HepG2 (cell line): ENCODE measurements at regions not wholly inside any gene's neighbourhood (a gene's known extent, or its start where the extent isn't known, plus 50 kb on each side); places are given as distances from the start of the nearest gene placed in this dataset.

Source experiments
- ATAC-seq: fragments of 200-7000 bp; cut with Tn5 transposase; 3 replicates; pipeline ENCODE4 v1.9.1; 2020; ENCODE audit warnings: mild to moderate bottlenecking, moderate library complexity
- BruUV-seq: library from RNA; stranded (reverse); fragments of 400-500 nt; replicated peaks from 2 replicates; lab custom pipeline; 2021; lab: Mats Ljungman, UMichigan
- CTCF ChIA-PET: fragments of 300-600 bp; formaldehyde crosslinking; extraction: SDS; loops from one replicate; lab custom pipeline; 2021; ENCODE audit warnings: low total read pairs, inconsistent platforms, low intra/inter-chr PET ratio; lab: Yijun Ruan, JAX
- POLR2A ChIA-PET: fragments of 350-600 bp; sonication (Branson Sonifier 250); formaldehyde crosslinking; loops from one replicate; lab custom pipeline; 2020; ENCODE audit warnings: antibody characterized with exemption, inconsistent platforms; lab: Yijun Ruan, JAX
- DNase-seq: peaks from one replicate; pipeline ENCODE4 v3.0.0-alpha.2; 2015; ENCODE audit warnings: low spot score
- FAIRE-seq: peaks from 3 replicates; lab custom pipeline; 2011; peaks lifted over from hg19 to GRCh38; lab: Jason Lieb, UNC
- H2AFZ ChIP-seq: one replicate; pipeline ENCODE4 v1.6.1; 2011; ENCODE audit warnings: low read length, inconsistent platforms
- H3K27ac ChIP-seq: fragments of 300-600 bp; 3 replicates; pipeline ENCODE4 v1.8.0; 2011; ENCODE audit warnings: mixed run types, mild to moderate bottlenecking, mixed read lengths, low read length, inconsistent platforms; ENCODE audit not compliant: insufficient read depth; ENCODE audit errors: extremely low read length
- H3K27me3 ChIP-seq, 2 experiments: fragments of 200-600 bp in 1 of 2; 2 replicates in 1 of 2; 3 replicates in 1 of 2; pipeline versions ENCODE4 v1.6.0 to v1.8.0; 2011; ENCODE audit warnings: low read length in 2 of 2, mild to moderate bottlenecking in 2 of 2, moderate library complexity in 2 of 2, inconsistent platforms in 1 of 2; ENCODE audit not compliant: insufficient read depth in 2 of 2, control insufficient read depth in 1 of 2
- H3K36me3 ChIP-seq, 2 experiments: fragments of 200-600 bp in 1 of 2; replicated peaks in 1 of 2; 2 replicates in 1 of 2; 3 replicates in 1 of 2; pipeline versions ENCODE4 v1.5.1 to v1.8.0; 2011; ENCODE audit warnings: low read length in 2 of 2, inconsistent platforms in 1 of 2; ENCODE audit not compliant: insufficient read depth in 2 of 2, control insufficient read depth in 1 of 2
- H3K4me1 ChIP-seq: 2 replicates; pipeline ENCODE4 v1.5.1; 2012; ENCODE audit warnings: low read length, inconsistent platforms; ENCODE audit not compliant: insufficient read depth
- H3K4me2 ChIP-seq: 2 replicates; pipeline ENCODE4 v1.6.0; 2011; ENCODE audit warnings: low read depth, low read length, inconsistent platforms
- H3K4me3 ChIP-seq, 3 experiments: fragments of 200-600 bp in 1 of 3; sonication (generic), shearing (Covaris generic) in 1 of 3; replicated peaks in 1 of 3; 2 replicates each; pipeline ENCODE4 v1.5.1; 2011 to 2016; ENCODE audit warnings: low read length in 3 of 3, inconsistent platforms in 2 of 3, low read depth in 2 of 3, mild to moderate bottlenecking in 2 of 3, control low read depth in 1 of 3, mixed read lengths in 1 of 3; ENCODE audit not compliant: insufficient read depth in 1 of 3
- H3K79me2 ChIP-seq: one replicate; pipeline ENCODE4 v1.6.1; 2011; ENCODE audit warnings: low read length, inconsistent platforms; ENCODE audit not compliant: insufficient read depth
- H3K9ac ChIP-seq: 2 replicates; pipeline ENCODE4 v1.6.0; 2011; ENCODE audit warnings: mild to moderate bottlenecking, low read depth, low read length, inconsistent platforms; ENCODE audit not compliant: insufficient read depth
- H3K9me3 ChIP-seq: 2 replicates; pipeline ENCODE4 v1.5.1; 2012; ENCODE audit warnings: mild to moderate bottlenecking, low read length
- H4K20me1 ChIP-seq: 2 replicates; pipeline ENCODE4 v1.6.0; 2011; ENCODE audit warnings: inconsistent platforms, mild to moderate bottlenecking, low read length, moderate library complexity; ENCODE audit not compliant: insufficient read depth
- EED ChIP-seq: sonication (generic); formaldehyde crosslinking; IDR thresholded peaks from 2 replicates; pipeline ENCODE4 v1.5.0; 2020; ENCODE audit warnings: mild to moderate bottlenecking, missing genetic modification reagents
- FOXA1 ChIP-seq, 2 experiments: fragments of 450-650 bp in 1 of 2; sonication (generic) in 1 of 2; formaldehyde crosslinking in 1 of 2; IDR thresholded peaks; 2 replicates each; pipeline versions ENCODE4 v1.4.0 to v1.6.1; 2016 to 2020; ENCODE audit warnings: missing genetic modification reagents in 1 of 2
- GMEB1 ChIP-seq: sonication (generic); formaldehyde crosslinking; IDR thresholded peaks from 2 replicates; pipeline ENCODE4 v1.5.1; 2020; ENCODE audit warnings: missing genetic modification reagents, mild to moderate bottlenecking, borderline replicate concordance
- NCOA1 ChIP-seq: sonication (generic); formaldehyde crosslinking; IDR thresholded peaks from 2 replicates; pipeline ENCODE4 v1.9.0; 2021; ENCODE audit warnings: missing genetic modification reagents
- NFYC ChIP-seq: IDR thresholded peaks from 2 replicates; pipeline ENCODE4 v1.6.1; 2016; ENCODE audit warnings: missing genetic modification reagents, missing compliant biosample characterization
- ZFP36L2 ChIP-seq: sonication (generic); formaldehyde crosslinking; IDR thresholded peaks from 2 replicates; pipeline ENCODE4 v1.4.0; 2020; ENCODE audit warnings: missing genetic modification reagents
- ZIK1 ChIP-seq: sonication (generic); formaldehyde crosslinking; IDR thresholded peaks from 2 replicates; pipeline ENCODE4 v1.5.0; 2020; ENCODE audit warnings: mild to moderate bottlenecking, low read depth, missing genetic modification reagents, borderline replicate concordance
- ZNF10 ChIP-seq: sonication (generic); formaldehyde crosslinking; IDR thresholded peaks from 2 replicates; pipeline ENCODE4 v1.4.0; 2020; ENCODE audit warnings: mild to moderate bottlenecking, low read depth, missing genetic modification reagents, borderline replicate concordance
- ZNF12 ChIP-seq: sonication (generic); formaldehyde crosslinking; IDR thresholded peaks from 2 replicates; pipeline ENCODE4 v1.5.0; 2020; ENCODE audit warnings: missing genetic modification reagents
- ZNF557 ChIP-seq: sonication (generic); formaldehyde crosslinking; IDR thresholded peaks from 2 replicates; pipeline ENCODE4 v1.4.0; 2020; ENCODE audit warnings: missing genetic modification reagents
- ZNF768 ChIP-seq: sonication (generic); formaldehyde crosslinking; IDR thresholded peaks from 2 replicates; pipeline ENCODE4 v1.4.0; 2020; ENCODE audit warnings: missing genetic modification reagents
- WGBS: methylation state at CpG from one replicate; pipeline ENCODE4 v1.1.6; 2017; ENCODE audit warnings: low lambda C conversion rate; 5-methylcytosine and 5-hydroxymethylcytosine counted together
- in situ Hi-C: cut with HindIII; loops from 2 replicates; pipeline ENCODE4 v1.10.0; 2017; ENCODE audit warnings: low pct_unique_long_range_greater_than_20kb; ENCODE audit not compliant: extremely low pct_ligation_motif_present
- intact Hi-C: fragments of 100-400 bp; cut with micrococcal nuclease; formaldehyde crosslinking; loops from one replicate; pipeline ENCODE4 v1.10.0; 2022; ENCODE audit not compliant: unreplicated experiment
- TF ChIP-seq, protein P1 (sequence below): sonication (generic); formaldehyde crosslinking; IDR thresholded peaks from 2 replicates; pipeline ENCODE4 v1.4.0; 2020; ENCODE audit warnings: low read depth, missing genetic modification reagents
- TF ChIP-seq, protein P2 (sequence below): fragments of 450-650 bp; IDR thresholded peaks from 2 replicates; pipeline ENCODE4 v1.6.1; 2017; ENCODE audit warnings: mild to moderate bottlenecking

DNA sequence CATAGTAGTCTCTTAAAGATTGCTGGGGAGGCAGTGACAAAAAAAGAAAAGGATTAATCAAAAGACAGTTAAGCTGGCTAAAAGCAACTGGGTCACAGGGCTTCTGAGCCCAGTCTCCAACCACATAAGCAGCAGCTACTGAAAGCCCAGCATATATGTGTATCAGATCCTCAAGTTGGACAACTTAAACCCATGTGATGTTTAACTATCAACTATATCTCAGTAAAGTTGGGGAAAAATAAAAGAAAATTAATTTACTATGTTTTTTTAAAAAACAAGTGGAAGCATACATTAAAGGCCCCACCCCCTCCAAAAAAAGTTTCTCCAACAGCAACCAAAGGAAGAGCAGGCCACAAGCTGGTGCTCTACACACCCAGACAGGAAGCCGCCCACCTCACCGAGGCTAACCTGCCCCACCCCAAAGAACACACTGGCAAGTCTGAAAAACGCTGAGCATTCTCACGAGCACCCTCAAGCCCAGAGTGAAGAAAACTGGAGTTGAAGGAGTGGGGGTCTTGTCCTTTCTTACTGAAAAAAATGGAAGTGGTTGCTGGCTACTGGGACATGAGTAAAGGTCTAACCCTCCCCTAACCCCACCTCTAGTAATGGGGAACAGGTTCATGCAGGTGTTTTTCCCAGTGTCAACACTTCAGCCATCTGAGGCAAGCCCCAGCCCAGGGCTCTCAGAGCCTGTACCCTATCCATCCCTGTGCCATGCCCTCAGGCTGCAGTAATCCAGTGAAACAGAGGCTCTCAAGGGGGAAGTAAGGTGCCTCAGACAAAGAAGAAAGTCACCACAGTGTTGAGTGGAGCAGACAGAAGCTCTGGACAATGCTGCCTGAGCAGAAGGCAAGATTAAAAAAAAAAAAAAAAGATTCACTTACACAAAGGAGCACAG is 106.3 kb downstream of the GYPC start:
- Histone ChIP-seq H3K27ac (no peak overlapping the region), H3K36me3 (no peaks in the 10 kb centered on the region), H3K4me1 (no peaks in the 10 kb centered on the region), H2AFZ (no peak overlapping the region), H3K4me2 (no peak overlapping the region), H3K79me2 (no peaks in the 10 kb centered on the region), H3K4me3 (no peak overlapping the region), H3K9me3 (no peaks in the 10 kb centered on the region), H3K27me3 (peaks cover 0 to 14% of the 10 kb centered on the region in 2 experiments; a peak in 2 of 5 replicates), H4K20me1 (no peaks in the 10 kb centered on the region), H3K9ac (no peak overlapping the region)
- POLR2A ChIA-PET, result no interaction called here
- intact Hi-C loops (no loop called here), in situ Hi-C loops (loop anchor here (25.0 kb wide), 1 partner anchor 1000 kb away; no protein-coding TSS in a partner anchor)
- CTCF ChIA-PET, result no interaction called here
- FAIRE-seq, result no peak
- no peak for DNase-seq
- ATAC-seq, result no peak
- WGBS, result 7% methylated on average over 4 of the region's 4 CpGs
- TF ChIP-seq NFYC (CRISPR knock-in tag), result no peak
- TF ChIP-seq GMEB1, result no peak
- TF ChIP-seq, protein P1, sequence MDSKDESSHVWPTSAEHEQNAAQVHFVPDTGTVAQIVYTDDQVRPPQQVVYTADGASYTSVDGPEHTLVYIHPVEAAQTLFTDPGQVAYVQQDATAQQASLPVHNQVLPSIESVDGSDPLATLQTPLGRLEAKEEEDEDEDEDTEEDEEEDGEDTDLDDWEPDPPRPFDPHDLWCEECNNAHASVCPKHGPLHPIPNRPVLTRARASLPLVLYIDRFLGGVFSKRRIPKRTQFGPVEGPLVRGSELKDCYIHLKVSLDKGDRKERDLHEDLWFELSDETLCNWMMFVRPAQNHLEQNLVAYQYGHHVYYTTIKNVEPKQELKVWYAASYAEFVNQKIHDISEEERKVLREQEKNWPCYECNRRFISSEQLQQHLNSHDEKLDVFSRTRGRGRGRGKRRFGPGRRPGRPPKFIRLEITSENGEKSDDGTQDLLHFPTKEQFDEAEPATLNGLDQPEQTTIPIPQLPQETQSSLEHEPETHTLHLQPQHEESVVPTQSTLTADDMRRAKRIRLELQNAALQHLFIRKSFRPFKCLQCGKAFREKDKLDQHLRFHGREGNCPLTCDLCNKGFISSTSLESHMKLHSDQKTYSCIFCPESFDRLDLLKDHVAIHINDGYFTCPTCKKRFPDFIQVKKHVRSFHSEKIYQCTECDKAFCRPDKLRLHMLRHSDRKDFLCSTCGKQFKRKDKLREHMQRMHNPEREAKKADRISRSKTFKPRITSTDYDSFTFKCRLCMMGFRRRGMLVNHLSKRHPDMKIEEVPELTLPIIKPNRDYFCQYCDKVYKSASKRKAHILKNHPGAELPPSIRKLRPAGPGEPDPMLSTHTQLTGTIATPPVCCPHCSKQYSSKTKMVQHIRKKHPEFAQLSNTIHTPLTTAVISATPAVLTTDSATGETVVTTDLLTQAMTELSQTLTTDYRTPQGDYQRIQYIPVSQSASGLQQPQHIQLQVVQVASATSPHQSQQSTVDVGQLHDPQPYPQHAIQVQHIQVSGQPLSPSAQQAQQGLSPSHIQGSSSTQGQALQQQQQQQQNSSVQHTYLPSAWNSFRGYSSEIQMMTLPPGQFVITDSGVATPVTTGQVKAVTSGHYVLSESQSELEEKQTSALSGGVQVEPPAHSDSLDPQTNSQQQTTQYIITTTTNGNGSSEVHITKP, result no peak
- TF ChIP-seq ZIK1 (CRISPR knock-in tag), result no peak
- TF ChIP-seq ZNF10, result no peak
- TF ChIP-seq ZNF557 (CRISPR knock-in tag), result no peak
- TF ChIP-seq, protein P2, sequence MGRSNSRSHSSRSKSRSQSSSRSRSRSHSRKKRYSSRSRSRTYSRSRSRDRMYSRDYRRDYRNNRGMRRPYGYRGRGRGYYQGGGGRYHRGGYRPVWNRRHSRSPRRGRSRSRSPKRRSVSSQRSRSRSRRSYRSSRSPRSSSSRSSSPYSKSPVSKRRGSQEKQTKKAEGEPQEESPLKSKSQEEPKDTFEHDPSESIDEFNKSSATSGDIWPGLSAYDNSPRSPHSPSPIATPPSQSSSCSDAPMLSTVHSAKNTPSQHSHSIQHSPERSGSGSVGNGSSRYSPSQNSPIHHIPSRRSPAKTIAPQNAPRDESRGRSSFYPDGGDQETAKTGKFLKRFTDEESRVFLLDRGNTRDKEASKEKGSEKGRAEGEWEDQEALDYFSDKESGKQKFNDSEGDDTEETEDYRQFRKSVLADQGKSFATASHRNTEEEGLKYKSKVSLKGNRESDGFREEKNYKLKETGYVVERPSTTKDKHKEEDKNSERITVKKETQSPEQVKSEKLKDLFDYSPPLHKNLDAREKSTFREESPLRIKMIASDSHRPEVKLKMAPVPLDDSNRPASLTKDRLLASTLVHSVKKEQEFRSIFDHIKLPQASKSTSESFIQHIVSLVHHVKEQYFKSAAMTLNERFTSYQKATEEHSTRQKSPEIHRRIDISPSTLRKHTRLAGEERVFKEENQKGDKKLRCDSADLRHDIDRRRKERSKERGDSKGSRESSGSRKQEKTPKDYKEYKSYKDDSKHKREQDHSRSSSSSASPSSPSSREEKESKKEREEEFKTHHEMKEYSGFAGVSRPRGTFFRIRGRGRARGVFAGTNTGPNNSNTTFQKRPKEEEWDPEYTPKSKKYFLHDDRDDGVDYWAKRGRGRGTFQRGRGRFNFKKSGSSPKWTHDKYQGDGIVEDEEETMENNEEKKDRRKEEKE, result no peak
- TF ChIP-seq NCOA1 (CRISPR knock-in tag), result no peak
- TF ChIP-seq ZNF768, result no peak
- TF ChIP-seq ZNF12, result no peak
- TF ChIP-seq ZFP36L2, result no peak
- no peak for TF ChIP-seq FOXA1 (IDR thresholded peaks at IDR 0.05)
- TF ChIP-seq FOXA1 (CRISPR knock-in tag; IDR thresholded peaks at IDR 0.05), result no peak
- no peak for TF ChIP-seq EED (CRISPR knock-in tag)
- no TSS peak for BruUV-seq
